GM21423 (cell line): ENCODE measurements at regions not wholly inside any gene's neighbourhood (a gene's known extent, or its start where the extent isn't known, plus 50 kb on each side); places are given as distances from the start of the nearest gene placed in this dataset.

ENCODE experiments used
- ATAC-seq: cut with Tn5 transposase; IDR thresholded peaks from one replicate; pipeline ENCODE4 v1.9.1; 2021; ENCODE audit warnings: mild to moderate bottlenecking, moderate library complexity; ENCODE audit not compliant: unreplicated experiment

GRCh38 chr17:71905376-71906031 is 215.3 kb upstream of the SOX9 start:
- no peak for ATAC-seq

- no peak for ATAC-seq
These were observed 211.7 kb upstream of the SOX9 start for GRCh38 chr17:71909155-71909554.

- ATAC-seq, result no peak
These were observed 210.8 kb upstream of the SOX9 start for GRCh38 chr17:71910002-71910401.

GRCh38 chr17:71914042-71914441 is 206.8 kb upstream of the SOX9 start:
- no peak for ATAC-seq

GRCh38 chr17:71914812-71915211 is 206.0 kb upstream of the SOX9 start:
- ATAC-seq, result no peak

- no peak for ATAC-seq
These were observed 203.1 kb upstream of the SOX9 start for GRCh38 chr17:71917715-71918114.

- ATAC-seq, result no peak
These were observed 201.6 kb upstream of the SOX9 start for GRCh38 chr17:71919186-71919585.

GRCh38 chr17:71919896-71920295 is 200.9 kb upstream of the SOX9 start:
- ATAC-seq, result no peak

- no peak for ATAC-seq
These were observed 199.0 kb upstream of the SOX9 start for GRCh38 chr17:71921796-71922195.

- ATAC-seq, result no peak
These were observed 198.4 kb upstream of the SOX9 start for GRCh38 chr17:71922439-71922838.

- no peak for ATAC-seq
These were observed 193.9 kb upstream of the SOX9 start for GRCh38 chr17:71926746-71927398.

GRCh38 chr17:71933306-71933705 is 187.5 kb upstream of the SOX9 start:
- no peak for ATAC-seq

GRCh38 chr17:71934520-71934919 is 186.3 kb upstream of the SOX9 start:
- no peak for ATAC-seq

GRCh38 chr17:71935341-71935740 is 185.5 kb upstream of the SOX9 start:
- ATAC-seq, result no peak

- ATAC-seq, result no peak
These were observed 183.8 kb upstream of the SOX9 start for GRCh38 chr17:71936977-71937376.

GRCh38 chr17:71937914-71938313 is 182.9 kb upstream of the SOX9 start:
- ATAC-seq, result no peak

- ATAC-seq, result no peak
These were observed 182.3 kb upstream of the SOX9 start for GRCh38 chr17:71938340-71939010.

- no peak for ATAC-seq
These were observed 178.9 kb upstream of the SOX9 start for GRCh38 chr17:71941920-71942319.

GRCh38 chr17:71942626-71943025 is 178.2 kb upstream of the SOX9 start:
- ATAC-seq, result no peak

- no peak for ATAC-seq
These were observed 172.0 kb upstream of the SOX9 start for GRCh38 chr17:71948703-71949422.

GRCh38 chr17:71959154-71959553 is 161.7 kb upstream of the SOX9 start:
- ATAC-seq, result no peak

- no peak for ATAC-seq
These were observed 157.5 kb upstream of the SOX9 start for GRCh38 chr17:71963351-71963750.
